GM18498 (cell line): ENCODE measurements at regions not wholly inside any gene's neighbourhood (a gene's known extent, or its start where the extent isn't known, plus 50 kb on each side); places are given as distances from the start of the nearest gene placed in this dataset.

Experiments used
- ATAC-seq: cut with Tn5 transposase; IDR thresholded peaks from one replicate; pipeline ENCODE4 v1.9.1; 2021; ENCODE audit warnings: mild to moderate bottlenecking, moderate library complexity; ENCODE audit not compliant: unreplicated experiment

DNA sequence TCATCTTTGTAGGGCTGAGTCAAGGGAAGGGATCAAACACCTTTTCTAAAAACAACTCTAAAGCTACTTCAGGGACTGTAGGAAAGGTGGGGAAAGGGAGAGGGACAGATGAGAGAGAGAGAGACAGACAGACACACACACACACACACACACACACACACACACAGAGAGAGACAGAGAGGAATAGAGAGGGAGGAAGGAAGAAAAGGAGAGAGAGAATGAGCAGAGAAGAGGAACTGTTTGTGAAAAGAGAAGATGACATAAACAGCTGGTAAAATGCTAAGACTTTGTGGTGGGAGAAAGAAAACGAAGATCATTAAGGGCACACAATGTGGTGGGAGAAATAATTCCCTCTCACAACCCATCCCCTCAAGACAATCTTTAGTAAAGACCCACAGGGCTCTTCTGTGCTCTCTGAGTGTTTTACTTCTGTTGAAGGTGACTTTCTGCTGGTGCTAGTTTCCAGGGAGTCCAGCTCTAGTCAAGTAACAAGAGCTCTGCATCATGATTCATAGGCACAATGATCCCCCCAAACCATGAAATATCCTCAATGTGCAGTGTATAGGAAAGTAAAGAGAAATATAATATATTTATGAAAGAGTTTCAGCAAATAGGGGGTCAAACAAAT, 77.2 kb upstream of the STK17B start:
- no peak for ATAC-seq

DNA sequence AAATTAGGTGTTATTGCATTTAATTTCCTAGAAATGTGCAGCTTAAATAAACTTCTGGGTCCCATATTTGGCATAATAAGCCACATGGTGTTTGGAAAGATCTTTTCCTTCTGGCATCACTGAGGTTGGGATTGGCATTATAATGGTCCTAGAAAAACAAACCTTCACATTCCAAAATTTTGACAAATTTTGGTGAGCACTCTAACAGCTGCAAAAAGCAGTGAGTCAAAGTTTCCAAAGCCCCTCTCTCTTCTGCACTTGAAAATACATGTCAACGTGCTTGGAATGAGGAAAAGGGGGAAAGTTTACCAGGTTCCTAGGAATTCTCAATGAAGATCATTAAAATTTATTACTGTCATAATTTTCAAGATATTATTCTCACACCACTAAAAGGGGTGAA, 77.8 kb upstream of the STK17B start:
- no peak for ATAC-seq

DNA sequence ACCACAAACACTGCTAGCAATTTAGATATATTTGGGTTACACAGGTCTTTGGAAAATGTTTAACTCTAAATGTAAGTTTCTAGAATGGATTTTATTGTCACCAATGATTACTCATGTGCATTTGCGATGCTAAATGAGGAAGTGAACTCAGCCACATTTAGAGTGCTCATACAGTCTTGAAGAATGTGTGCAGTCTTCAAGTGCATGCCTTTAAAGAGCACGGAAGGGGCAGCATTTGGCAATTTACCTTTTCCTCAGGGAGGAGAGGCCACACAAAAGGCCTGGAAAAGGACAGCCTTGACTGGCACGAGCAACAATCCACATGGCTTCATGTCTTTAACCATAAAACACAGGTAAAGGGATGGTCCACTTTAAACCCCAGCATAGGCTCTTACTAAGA, 78.5 kb upstream of the STK17B start:
- peak; percentile 88 for ATAC-seq

GRCh38 chr2:196251132-196251531, 79.8 kb upstream of the STK17B start:
- ATAC-seq = no peak

- ATAC-seq = no peak
Measured at GRCh38 chr2:196252408-196253115, 81.2 kb upstream of the STK17B start.

DNA sequence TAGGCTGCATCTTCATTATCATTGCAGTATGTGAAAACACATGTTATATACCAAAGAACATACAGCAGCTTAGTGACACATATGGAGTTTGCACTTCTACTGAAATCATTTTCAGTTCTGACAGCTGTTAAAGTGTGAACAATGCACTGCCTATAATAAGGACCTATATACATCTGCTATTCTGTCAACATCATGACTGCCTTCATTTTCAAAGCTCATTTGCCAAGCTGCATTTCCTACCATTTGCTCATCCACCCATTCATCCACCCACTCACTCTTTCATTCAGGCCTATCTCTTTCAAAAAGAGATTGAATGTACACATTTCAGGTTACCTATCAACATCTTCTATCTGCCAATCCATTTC, 81.7 kb upstream of the STK17B start:
- ATAC-seq = no peak

DNA sequence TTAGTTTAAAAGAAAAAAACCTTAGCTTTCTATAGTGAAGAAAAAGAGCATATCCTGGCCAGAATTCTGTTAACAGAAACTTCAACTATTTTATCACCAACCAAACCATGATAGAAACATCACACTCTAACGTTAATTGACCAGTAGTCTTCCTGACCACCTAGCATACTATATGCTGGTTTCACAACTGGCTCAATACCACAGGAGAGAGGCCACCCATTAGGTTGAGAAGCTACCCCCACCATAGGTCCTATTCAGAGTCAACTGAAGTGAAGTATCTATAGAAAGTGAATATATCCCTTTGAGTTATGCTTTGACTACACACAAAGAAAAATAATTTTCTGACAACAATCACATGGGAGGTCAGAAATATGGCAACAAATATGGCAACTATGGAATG, 85.2 kb upstream of the STK17B start:
- ATAC-seq = no peak

GRCh38 chr2:196257086-196257485, 85.7 kb upstream of the STK17B start:
- no peak for ATAC-seq

- no peak for ATAC-seq
Measured at GRCh38 chr2:196258407-196258806, 87.0 kb upstream of the STK17B start.

DNA sequence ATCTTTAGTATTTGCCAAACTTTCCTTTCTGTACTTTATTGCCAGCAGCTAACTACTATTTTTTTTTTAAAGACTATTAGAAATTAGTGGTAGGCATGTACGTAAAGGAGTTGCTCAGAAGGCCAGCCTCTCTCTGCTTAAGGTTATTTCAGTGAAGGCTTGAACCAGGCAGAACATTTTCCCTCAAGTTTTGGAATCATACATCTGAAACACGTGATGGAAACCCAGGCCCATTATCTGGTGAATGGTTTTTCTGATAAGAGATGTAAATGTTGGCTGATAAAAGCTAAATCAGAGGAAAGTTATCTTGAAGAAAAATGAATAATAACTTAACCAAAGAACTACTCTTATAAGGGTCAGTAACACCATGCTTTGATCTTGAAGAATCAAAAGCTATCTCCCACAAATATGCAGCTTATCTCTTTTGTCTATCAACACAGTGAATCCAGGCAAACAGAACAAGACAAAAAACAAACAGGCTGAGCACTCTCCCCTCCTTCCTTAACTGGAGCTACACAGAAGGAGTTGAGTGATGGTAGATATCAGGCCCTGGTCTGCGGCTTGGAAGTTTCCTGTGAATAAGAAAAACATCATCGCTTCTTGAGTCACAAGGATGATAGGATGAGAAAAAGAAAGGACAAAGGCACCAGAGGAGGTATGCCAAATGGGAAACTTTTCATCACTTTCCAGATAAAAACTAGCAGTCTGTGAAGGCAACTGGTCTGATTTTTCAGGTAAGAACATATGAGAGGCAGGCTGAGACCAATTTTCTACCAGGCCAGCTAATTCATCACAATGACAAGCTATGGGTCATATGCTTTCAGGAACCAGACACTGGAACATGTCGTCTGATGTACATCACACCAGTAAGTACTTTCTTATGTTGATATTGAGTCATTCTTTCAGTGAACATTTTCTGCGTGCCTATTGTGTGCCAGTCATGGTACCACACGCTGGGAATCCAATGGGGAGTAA, 88.4 kb upstream of the STK17B start:
- no peak for ATAC-seq

GRCh38 chr2:196260546-196260945, 89.2 kb upstream of the STK17B start:
- no peak for ATAC-seq

DNA sequence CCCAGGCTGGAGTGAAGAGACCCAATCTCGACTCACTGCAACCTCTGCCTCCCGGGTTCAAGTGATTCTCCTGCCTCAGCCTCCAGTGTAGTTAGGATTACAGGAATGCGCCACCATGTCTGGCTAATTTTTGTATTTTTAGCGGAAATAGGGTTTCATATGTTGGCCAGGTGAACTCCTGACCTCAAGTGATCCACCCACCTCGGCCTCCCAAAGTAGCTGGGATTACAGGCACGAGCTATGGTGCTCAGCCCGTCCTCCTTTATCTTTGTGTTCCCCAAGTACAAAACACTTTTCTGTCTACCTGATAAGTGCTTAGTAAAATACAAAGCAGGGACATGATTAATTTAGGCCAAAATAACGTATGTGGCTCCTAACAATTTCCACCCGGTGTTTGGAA, 91.2 kb upstream of the STK17B start:
- ATAC-seq = no peak

DNA sequence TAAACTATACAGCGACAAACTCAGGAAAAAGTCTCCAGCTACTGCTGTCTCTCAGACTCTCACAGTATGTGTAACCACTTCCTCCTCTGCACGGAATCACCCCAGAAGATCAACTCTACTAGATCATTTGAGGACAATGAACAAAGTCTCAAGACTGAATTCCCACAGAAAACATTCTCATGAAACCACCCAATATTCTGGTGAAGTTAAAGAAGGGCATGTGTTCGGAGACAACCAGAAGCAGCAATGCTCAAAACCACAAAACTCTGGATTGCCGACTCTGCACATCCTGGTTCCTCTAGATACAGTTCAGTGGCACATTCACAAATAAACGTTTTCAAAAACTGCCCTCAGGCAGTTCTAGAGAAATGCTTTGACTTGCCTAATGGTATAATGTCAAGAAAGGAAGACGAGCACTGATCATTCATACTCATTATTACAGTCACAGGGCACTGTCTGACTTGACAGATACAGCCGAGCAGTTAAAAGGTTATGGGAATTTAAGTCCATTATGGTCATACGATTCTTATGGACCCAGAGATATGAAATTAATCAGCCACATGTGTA, 91.9 kb upstream of the STK17B start:
- peak; percentile 98 for ATAC-seq

DNA sequence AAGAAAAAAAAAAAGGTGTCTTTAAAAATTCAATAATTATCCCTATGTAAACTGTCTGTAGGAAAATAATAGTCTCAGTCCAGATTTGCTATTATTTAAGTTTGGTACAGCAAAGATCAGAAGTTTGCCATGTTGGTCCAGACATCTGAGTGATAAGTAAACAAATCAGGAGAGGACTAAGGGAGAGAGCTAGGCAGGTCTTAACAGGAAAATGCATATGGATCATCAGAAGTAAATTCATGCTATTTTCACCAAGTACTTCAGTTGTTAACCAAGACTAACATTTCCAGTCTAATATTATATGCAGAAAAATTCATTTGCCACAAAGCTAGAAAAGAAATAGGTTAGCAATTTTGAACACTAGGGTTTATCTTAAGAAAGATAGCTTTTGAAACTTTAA, 95.0 kb upstream of the STK17B start:
- no peak for ATAC-seq

DNA sequence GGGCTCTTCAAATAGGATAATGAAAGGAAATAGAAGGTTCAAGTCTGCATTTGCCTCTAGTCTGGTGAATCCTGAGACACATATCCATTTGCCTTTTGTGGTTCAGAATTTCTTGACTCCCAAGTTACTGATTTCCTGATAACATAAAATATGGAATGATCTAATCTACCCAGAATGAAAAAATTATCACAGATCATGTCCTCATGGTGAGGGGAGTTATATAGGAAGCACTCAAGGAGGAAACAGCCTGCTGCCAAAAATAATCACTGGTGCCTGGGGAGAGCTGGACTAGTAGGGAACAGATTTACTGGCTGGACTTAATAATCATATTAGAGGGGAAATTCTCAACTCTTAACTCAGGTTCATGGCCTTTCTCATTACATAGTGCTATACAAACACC, 95.5 kb upstream of the STK17B start:
- ATAC-seq = no peak

DNA sequence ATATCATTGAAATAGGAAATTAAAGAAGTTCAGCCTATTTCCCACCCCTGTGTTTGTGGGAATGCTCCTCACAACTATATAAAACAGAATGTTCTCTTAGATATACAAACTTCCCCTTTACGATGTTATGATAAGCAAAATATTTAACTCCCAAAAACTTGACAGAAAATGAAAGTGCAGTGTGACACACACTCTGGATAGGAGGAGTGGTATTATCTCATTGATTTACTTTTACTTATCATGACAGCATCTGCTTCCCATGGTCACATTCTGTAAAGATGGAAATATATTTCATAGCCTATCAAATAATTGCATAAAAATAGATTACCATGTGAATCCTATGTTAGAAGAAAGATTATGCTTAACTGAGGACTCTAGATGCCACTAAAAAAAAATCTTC, 96.6 kb upstream of the STK17B start:
- no peak for ATAC-seq

DNA sequence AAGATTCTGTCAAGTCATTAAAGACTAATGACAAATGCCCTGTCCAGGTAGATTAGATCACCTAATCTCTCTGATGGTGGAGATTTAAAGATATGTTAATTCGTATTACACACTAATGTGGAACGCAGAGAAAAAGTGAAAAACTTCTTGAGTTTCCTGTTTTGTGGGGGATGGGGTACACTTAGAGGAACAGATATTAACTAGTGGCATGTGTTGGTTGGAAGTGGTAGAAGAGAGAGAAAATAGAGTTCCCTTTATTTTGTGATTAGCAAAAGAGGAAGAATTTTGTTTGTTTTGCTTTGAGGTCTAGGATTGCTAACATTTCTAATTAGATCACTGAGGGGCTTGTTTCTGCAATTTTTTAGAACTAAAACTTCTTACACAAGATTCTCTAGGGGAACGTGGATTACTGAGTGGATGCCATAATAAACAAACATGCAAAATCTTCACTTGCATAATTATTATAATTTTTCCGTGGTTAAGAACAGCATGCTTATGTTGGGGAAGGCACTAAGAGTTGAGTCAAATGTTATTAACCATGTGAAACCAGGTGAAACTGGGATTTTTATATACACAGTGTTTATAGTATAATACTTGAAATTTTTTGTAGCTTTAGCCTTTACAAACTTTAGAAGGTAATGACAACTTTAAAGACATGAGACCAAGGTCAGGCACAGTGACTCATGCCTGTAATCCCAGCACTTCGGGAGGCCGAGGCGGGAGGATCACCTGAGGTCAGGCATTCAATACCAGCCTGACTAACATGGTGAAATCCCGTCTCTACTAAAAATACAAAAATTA, 97.4 kb upstream of the STK17B start:
- ATAC-seq = no peak

DNA sequence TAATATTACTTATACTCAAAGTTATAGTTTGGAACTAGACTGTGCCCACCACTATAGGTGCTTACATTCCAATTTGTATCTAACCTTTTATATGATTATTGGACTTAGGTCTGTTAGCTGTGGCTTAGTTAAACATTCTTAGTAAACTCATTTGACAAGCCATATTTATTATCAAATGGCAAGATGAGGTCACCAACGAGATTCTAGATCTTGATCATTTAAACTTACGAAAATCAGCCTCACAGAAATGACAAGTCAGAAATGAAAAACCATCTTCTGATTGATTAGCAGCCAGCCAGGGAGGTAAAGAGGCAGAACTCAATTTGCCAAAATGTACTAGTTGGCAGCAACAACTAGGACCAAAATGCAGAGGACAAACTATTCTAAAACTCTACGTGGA, 100.4 kb upstream of the STK17B start:
- no peak for ATAC-seq

DNA sequence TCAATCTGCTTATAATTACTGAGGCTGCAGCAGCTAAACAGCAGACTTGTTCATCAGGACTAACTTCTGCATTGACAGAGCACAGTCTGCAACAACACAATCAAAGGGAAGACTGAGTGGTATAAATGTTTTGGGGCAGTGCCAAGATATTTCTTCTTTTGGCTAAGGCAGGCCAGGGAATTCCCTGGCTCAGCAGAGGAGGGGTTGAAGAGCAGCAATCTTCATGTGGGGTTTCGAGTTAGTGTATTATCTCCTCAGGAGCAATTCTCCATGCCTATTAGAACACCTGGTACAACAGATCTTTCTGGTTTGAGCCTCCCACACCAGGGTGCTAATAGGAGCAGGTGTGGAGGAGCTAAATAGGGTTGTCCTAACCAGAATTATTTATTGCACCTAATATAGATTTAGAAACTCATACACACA, 103.0 kb upstream of the STK17B start:
- peak; percentile 51 for ATAC-seq

GRCh38 chr2:196275646-196276352, 104.4 kb upstream of the STK17B start:
- no peak for ATAC-seq
